ENCODE measurements at regions not wholly inside any gene's neighbourhood (a gene's known extent, or its start where the extent isn't known, plus 50 kb on each side); places are given as distances from the start of the nearest gene placed in this dataset.

GRCh38 chr2:176589287-176589686 is 320.0 kb downstream of the MTX2 start:
- Histone ChIP-seq H3K36me3 (ENCODE audit: insufficient read depth, low read length) (no peaks in the 10 kb centered on the region), H2AFZ (ENCODE audit: low read depth, low read length) (no peak overlapping the region), H3K4me1 (ENCODE audit: insufficient read depth, low read length) (peaks cover 37% of the 10 kb centered on the region), H3K9me3 (ENCODE audit: low read length) (no peaks in the 10 kb centered on the region), H3K4me3 (ENCODE audit: low read length) (no peak overlapping the region), H3K27me3 (ENCODE audit: insufficient read depth, low read length) (no peaks in the 10 kb centered on the region)

GRCh38 chr2:176589825-176590440 is 320.7 kb downstream of the MTX2 start:
- no peak overlapping the region for H3K4me3 ChIP-seq (ENCODE audit: low read length)
- no peak overlapping the region for H2AFZ ChIP-seq (ENCODE audit: low read depth, low read length)
- no peaks in the 10 kb centered on the region for H3K9me3 ChIP-seq (ENCODE audit: low read length)
- no peaks in the 10 kb centered on the region for H3K36me3 ChIP-seq (ENCODE audit: insufficient read depth, low read length)
- no peaks in the 10 kb centered on the region for H3K27me3 ChIP-seq (ENCODE audit: insufficient read depth, low read length)
- peaks cover 34% of the 10 kb centered on the region for H3K4me1 ChIP-seq (ENCODE audit: insufficient read depth, low read length)

- Histone ChIP-seq H3K36me3 (ENCODE audit: insufficient read depth, low read length) (no peaks in the 10 kb centered on the region), H3K9me3 (ENCODE audit: low read length) (no peaks in the 10 kb centered on the region), H3K4me1 (ENCODE audit: insufficient read depth, low read length) (peaks cover 18% of the 10 kb centered on the region), H2AFZ (ENCODE audit: low read depth, low read length) (no peak overlapping the region), H3K27me3 (ENCODE audit: insufficient read depth, low read length) (no peaks in the 10 kb centered on the region), H3K4me3 (ENCODE audit: low read length) (no peak overlapping the region)
Observed at GRCh38 chr2:176592216-176592615, 323.0 kb downstream of the MTX2 start.

GRCh38 chr2:176595986-176596385 is 326.7 kb downstream of the MTX2 start:
- H2AFZ ChIP-seq (ENCODE audit: low read depth, low read length): no peak overlapping the region

GRCh38 chr2:176597916-176598315 is 328.7 kb downstream of the MTX2 start:
- peaks cover 8% of the 10 kb centered on the region for H3K27me3 ChIP-seq (ENCODE audit: insufficient read depth, low read length)
- H2AFZ ChIP-seq (ENCODE audit: low read depth, low read length): no peak overlapping the region
- H3K4me1 ChIP-seq (ENCODE audit: insufficient read depth, low read length): no peaks in the 10 kb centered on the region
- no peaks in the 10 kb centered on the region for H3K9me3 ChIP-seq (ENCODE audit: low read length)
- no peak overlapping the region for H3K4me3 ChIP-seq (ENCODE audit: low read length)
- no peaks in the 10 kb centered on the region for H3K36me3 ChIP-seq (ENCODE audit: insufficient read depth, low read length)

More at GRCh38 chr2:176595986-176596385, 326.7 kb downstream of the MTX2 start:
- Histone ChIP-seq H3K36me3 (ENCODE audit: insufficient read depth, low read length) (no peaks in the 10 kb centered on the region), H3K27me3 (ENCODE audit: insufficient read depth, low read length) (peaks cover 6% of the 10 kb centered on the region), H3K4me1 (ENCODE audit: insufficient read depth, low read length) (no peaks in the 10 kb centered on the region), H3K9me3 (ENCODE audit: low read length) (no peaks in the 10 kb centered on the region), H3K4me3 (ENCODE audit: low read length) (no peak overlapping the region)

- Histone ChIP-seq H2AFZ (ENCODE audit: low read depth, low read length) (no peak overlapping the region), H3K4me3 (ENCODE audit: low read length) (no peak overlapping the region), H3K4me1 (ENCODE audit: insufficient read depth, low read length) (no peaks in the 10 kb centered on the region), H3K27me3 (ENCODE audit: insufficient read depth, low read length) (peaks cover 9% of the 10 kb centered on the region), H3K9me3 (ENCODE audit: low read length) (no peaks in the 10 kb centered on the region), H3K36me3 (ENCODE audit: insufficient read depth, low read length) (no peaks in the 10 kb centered on the region)
Observed at GRCh38 chr2:176598351-176598750, 329.1 kb downstream of the MTX2 start.

- peaks cover 16% of the 10 kb centered on the region for H3K27me3 ChIP-seq (ENCODE audit: insufficient read depth, low read length)
Observed at GRCh38 chr2:176599796-176600485, 330.7 kb downstream of the MTX2 start.

GRCh38 chr2:176601066-176601465 is 331.8 kb downstream of the MTX2 start:
- Histone ChIP-seq H2AFZ (ENCODE audit: low read depth, low read length) (no peak overlapping the region), H3K9me3 (ENCODE audit: low read length) (no peaks in the 10 kb centered on the region), H3K4me3 (ENCODE audit: low read length) (no peak overlapping the region), H3K4me1 (ENCODE audit: insufficient read depth, low read length) (no peaks in the 10 kb centered on the region), H3K36me3 (ENCODE audit: insufficient read depth, low read length) (no peaks in the 10 kb centered on the region), H3K27me3 (ENCODE audit: insufficient read depth, low read length) (peaks cover 16% of the 10 kb centered on the region)

More at GRCh38 chr2:176599796-176600485, 330.7 kb downstream of the MTX2 start:
- no peaks in the 10 kb centered on the region for H3K9me3 ChIP-seq (ENCODE audit: low read length)
- no peak overlapping the region for H3K4me3 ChIP-seq (ENCODE audit: low read length)
- no peaks in the 10 kb centered on the region for H3K4me1 ChIP-seq (ENCODE audit: insufficient read depth, low read length)
- H3K36me3 ChIP-seq (ENCODE audit: insufficient read depth, low read length): no peaks in the 10 kb centered on the region
- no peak overlapping the region for H2AFZ ChIP-seq (ENCODE audit: low read depth, low read length)

GRCh38 chr2:176612036-176612435 is 342.8 kb downstream of the MTX2 start:
- Histone ChIP-seq H3K4me3 (ENCODE audit: low read length) (no peak overlapping the region), H3K27me3 (ENCODE audit: insufficient read depth, low read length) (peaks cover 20% of the 10 kb centered on the region), H3K36me3 (ENCODE audit: insufficient read depth, low read length) (no peaks in the 10 kb centered on the region), H2AFZ (ENCODE audit: low read depth, low read length) (no peak overlapping the region), H3K9me3 (ENCODE audit: low read length) (no peaks in the 10 kb centered on the region), H3K4me1 (ENCODE audit: insufficient read depth, low read length) (no peaks in the 10 kb centered on the region)

- H3K27me3 ChIP-seq (ENCODE audit: insufficient read depth, low read length): peaks cover 20% of the 10 kb centered on the region
- no peaks in the 10 kb centered on the region for H3K4me1 ChIP-seq (ENCODE audit: insufficient read depth, low read length)
- no peak overlapping the region for H3K4me3 ChIP-seq (ENCODE audit: low read length)
- H2AFZ ChIP-seq (ENCODE audit: low read depth, low read length): no peak overlapping the region
- H3K36me3 ChIP-seq (ENCODE audit: insufficient read depth, low read length): no peaks in the 10 kb centered on the region
- H3K9me3 ChIP-seq (ENCODE audit: low read length): no peaks in the 10 kb centered on the region
Observed at GRCh38 chr2:176612736-176613135, 343.5 kb downstream of the MTX2 start.

- Histone ChIP-seq H3K36me3 (ENCODE audit: insufficient read depth, low read length) (no peaks in the 10 kb centered on the region), H3K9me3 (ENCODE audit: low read length) (no peaks in the 10 kb centered on the region), H3K4me3 (ENCODE audit: low read length) (no peak overlapping the region), H3K27me3 (ENCODE audit: insufficient read depth, low read length) (peaks cover 17% of the 10 kb centered on the region), H3K4me1 (ENCODE audit: insufficient read depth, low read length) (no peaks in the 10 kb centered on the region), H2AFZ (ENCODE audit: low read depth, low read length) (no peak overlapping the region)
Observed at GRCh38 chr2:176613323-176613987, 344.2 kb downstream of the MTX2 start.

- H3K27me3 ChIP-seq (ENCODE audit: insufficient read depth, low read length): peaks cover 17% of the 10 kb centered on the region
- no peak overlapping the region for H2AFZ ChIP-seq (ENCODE audit: low read depth, low read length)
Observed at GRCh38 chr2:176614049-176614448, 344.8 kb downstream of the MTX2 start.

GRCh38 chr2:176614930-176615329 is 345.7 kb downstream of the MTX2 start:
- Histone ChIP-seq H2AFZ (ENCODE audit: low read depth, low read length) (no peak overlapping the region), H3K4me1 (ENCODE audit: insufficient read depth, low read length) (no peaks in the 10 kb centered on the region)

More at GRCh38 chr2:176614049-176614448, 344.8 kb downstream of the MTX2 start:
- Histone ChIP-seq H3K4me3 (ENCODE audit: low read length) (no peak overlapping the region), H3K9me3 (ENCODE audit: low read length) (no peaks in the 10 kb centered on the region), H3K36me3 (ENCODE audit: insufficient read depth, low read length) (no peaks in the 10 kb centered on the region), H3K4me1 (ENCODE audit: insufficient read depth, low read length) (no peaks in the 10 kb centered on the region)

More at GRCh38 chr2:176614930-176615329, 345.7 kb downstream of the MTX2 start:
- Histone ChIP-seq H3K4me3 (ENCODE audit: low read length) (no peak overlapping the region), H3K27me3 (ENCODE audit: insufficient read depth, low read length) (peaks cover 17% of the 10 kb centered on the region), H3K9me3 (ENCODE audit: low read length) (no peaks in the 10 kb centered on the region), H3K36me3 (ENCODE audit: insufficient read depth, low read length) (no peaks in the 10 kb centered on the region)
